ENCODE measurements at regions not wholly inside any gene's neighbourhood (a gene's known extent, or its start where the extent isn't known, plus 50 kb on each side); places are given as distances from the start of the nearest gene placed in this dataset.

- ATAC-seq (ENCODE audit: insufficient read depth, low read depth): no peak
- TF ChIP-seq CTCF (IDR thresholded peaks at IDR 0.05; ENCODE audit: borderline replicate concordance, extremely low read depth, low read length, poor library complexity, severe bottlenecking) (no peak), EZH2 (IDR thresholded peaks at IDR 0.05; ENCODE audit: borderline replicate concordance, low read depth, low read length, severe bottlenecking) (no peak)
- no peaks in the 10 kb centered on the region for H3K79me2 ChIP-seq (ENCODE audit: insufficient read depth, low read length)
- no peak overlapping the region for H2AFZ ChIP-seq (ENCODE audit: low read depth, low read length)
- no peaks in the 10 kb centered on the region for H3K36me3 ChIP-seq (ENCODE audit: insufficient read depth, low read length)
- no peak overlapping the region for H3K4me3 ChIP-seq (ENCODE audit: low read depth in 1 of 2, low read length in 2 of 2)
- no peak overlapping the region for H3K4me2 ChIP-seq (ENCODE audit: insufficient read depth, low read length)
- no peak overlapping the region for H3K27ac ChIP-seq (ENCODE audit: low read length)
- H3K4me1 ChIP-seq (ENCODE audit: insufficient read depth, low read length): no peaks in the 10 kb centered on the region
- peaks cover 5% of the 10 kb centered on the region for H3K9me3 ChIP-seq (ENCODE audit: insufficient read depth, low read length, severe bottlenecking)
- no peak overlapping the region for H3K9ac ChIP-seq (ENCODE audit: low read depth, low read length)
- DNase-seq: no peak
- no peaks in the 10 kb centered on the region for H4K20me1 ChIP-seq (ENCODE audit: insufficient read depth, low read length)
- no peaks in the 10 kb centered on the region for H3K27me3 ChIP-seq (ENCODE audit: insufficient read depth, low read length, poor library complexity)
These were observed 201.2 kb downstream of the SUCLG1 start for GRCh38 chr2:84257831-84258230.

GRCh38 chr2:84251651-84252302 lies 207.3 kb downstream of the SUCLG1 start:
- Histone ChIP-seq H3K4me3 (ENCODE audit: low read depth in 1 of 2, low read length in 2 of 2) (no peak overlapping the region), H3K9ac (ENCODE audit: low read depth, low read length) (no peak overlapping the region), H3K36me3 (ENCODE audit: insufficient read depth, low read length) (no peaks in the 10 kb centered on the region), H3K79me2 (ENCODE audit: insufficient read depth, low read length) (no peaks in the 10 kb centered on the region), H3K4me1 (ENCODE audit: insufficient read depth, low read length) (no peaks in the 10 kb centered on the region), H3K27me3 (ENCODE audit: insufficient read depth, low read length, poor library complexity) (no peaks in the 10 kb centered on the region), H3K27ac (ENCODE audit: low read length) (no peak overlapping the region), H2AFZ (ENCODE audit: low read depth, low read length) (no peak overlapping the region), H3K4me2 (ENCODE audit: insufficient read depth, low read length) (no peak overlapping the region), H3K9me3 (ENCODE audit: insufficient read depth, low read length, severe bottlenecking) (no peaks in the 10 kb centered on the region), H4K20me1 (ENCODE audit: insufficient read depth, low read length) (no peaks in the 10 kb centered on the region)
- DNase-seq (no peak), ATAC-seq (ENCODE audit: insufficient read depth, low read depth) (no peak)
- TF ChIP-seq CTCF (IDR thresholded peaks at IDR 0.05; ENCODE audit: borderline replicate concordance, extremely low read depth, low read length, poor library complexity, severe bottlenecking) (no peak), EZH2 (IDR thresholded peaks at IDR 0.05; ENCODE audit: borderline replicate concordance, low read depth, low read length, severe bottlenecking) (no peak)

- Histone ChIP-seq H4K20me1 (ENCODE audit: insufficient read depth, low read length) (no peaks in the 10 kb centered on the region), H3K36me3 (ENCODE audit: insufficient read depth, low read length) (no peaks in the 10 kb centered on the region), H3K4me1 (ENCODE audit: insufficient read depth, low read length) (no peaks in the 10 kb centered on the region), H3K27ac (ENCODE audit: low read length) (no peak overlapping the region), H3K9ac (ENCODE audit: low read depth, low read length) (no peak overlapping the region), H3K4me2 (ENCODE audit: insufficient read depth, low read length) (no peak overlapping the region), H3K9me3 (ENCODE audit: insufficient read depth, low read length, severe bottlenecking) (no peaks in the 10 kb centered on the region), H3K79me2 (ENCODE audit: insufficient read depth, low read length) (no peaks in the 10 kb centered on the region), H3K4me3 (ENCODE audit: low read depth in 1 of 2, low read length in 2 of 2) (no peak overlapping the region), H3K27me3 (ENCODE audit: insufficient read depth, low read length, poor library complexity) (no peaks in the 10 kb centered on the region), H2AFZ (ENCODE audit: low read depth, low read length) (no peak overlapping the region)
- DNase-seq (no peak), ATAC-seq (ENCODE audit: insufficient read depth, low read depth) (no peak)
- TF ChIP-seq EZH2 (IDR thresholded peaks at IDR 0.05; ENCODE audit: borderline replicate concordance, low read depth, low read length, severe bottlenecking) (no peak), CTCF (IDR thresholded peaks at IDR 0.05; ENCODE audit: borderline replicate concordance, extremely low read depth, low read length, poor library complexity, severe bottlenecking) (no peak)
These were observed 209.9 kb downstream of the SUCLG1 start for GRCh38 chr2:84249140-84249539.
